HG02973 (cell line): ENCODE measurements at regions not wholly inside any gene's neighbourhood (a gene's known extent, or its start where the extent isn't known, plus 50 kb on each side); places are given as distances from the start of the nearest gene placed in this dataset.

Experiments
- ATAC-seq: cut with Tn5 transposase; IDR thresholded peaks from one replicate; pipeline ENCODE4 v1.9.1; 2021; ENCODE audit warnings: moderate library complexity; ENCODE audit not compliant: unreplicated experiment

GRCh38 chr17:36861531-36861930, 75.7 kb upstream of the LHX1 start:
- ATAC-seq, result no peak

GRCh38 chr17:36862116-36862920, 75.0 kb upstream of the LHX1 start:
- no peak for ATAC-seq

DNA sequence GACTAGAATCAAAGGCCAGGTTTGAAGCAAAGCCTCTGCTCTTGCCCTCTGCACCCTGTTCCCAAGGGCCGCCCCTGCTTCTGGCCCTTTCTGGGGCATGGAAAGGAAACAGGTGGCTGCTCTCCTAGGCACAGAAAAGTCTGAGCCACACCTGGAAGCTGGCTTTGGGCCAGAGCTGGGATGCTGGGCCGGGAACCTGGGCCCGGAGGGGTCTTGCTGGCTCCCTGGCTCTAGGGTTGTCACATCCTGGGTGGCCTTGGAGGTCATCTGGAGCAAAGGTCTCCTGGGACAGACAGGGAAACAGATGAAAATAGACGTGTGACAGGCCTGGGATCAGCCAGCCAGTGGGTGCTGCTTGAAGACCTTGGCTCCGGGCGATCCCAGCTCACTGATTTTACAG, 74.1 kb upstream of the LHX1 start:
- no peak for ATAC-seq

- ATAC-seq, result no peak
Measured at GRCh38 chr17:36863676-36864612, 73.3 kb upstream of the LHX1 start.

DNA sequence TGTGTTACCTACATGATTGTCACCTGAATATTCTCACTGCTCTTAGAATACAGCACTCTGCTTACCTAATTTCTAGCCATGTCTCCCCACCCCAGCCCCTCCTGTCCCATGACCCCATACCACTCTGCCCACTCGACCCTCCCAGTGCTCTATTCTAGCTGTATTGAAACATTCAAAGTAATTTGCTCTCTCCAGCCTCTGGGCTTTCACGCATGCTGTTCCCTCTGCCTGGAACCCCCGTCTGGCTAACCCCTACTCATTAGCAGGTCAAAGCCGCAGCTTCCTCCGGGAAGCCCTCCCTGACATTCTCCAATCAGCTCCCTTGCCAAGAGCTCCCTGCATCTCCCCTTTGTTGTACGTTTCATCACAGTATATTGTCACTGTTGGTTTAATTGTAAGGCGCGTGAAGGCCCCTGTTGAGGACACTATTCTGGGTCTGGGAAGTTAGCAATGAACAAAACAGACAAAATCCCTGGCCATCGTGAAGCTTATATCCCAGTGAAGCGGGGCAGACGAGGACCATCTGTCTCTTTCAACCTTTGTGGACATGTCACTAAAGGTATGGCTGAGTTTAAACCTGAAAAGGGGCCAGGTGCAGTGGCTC, 72.3 kb upstream of the LHX1 start:
- no peak for ATAC-seq

GRCh38 chr17:36867716-36868341, 69.4 kb upstream of the LHX1 start:
- no peak for ATAC-seq

DNA sequence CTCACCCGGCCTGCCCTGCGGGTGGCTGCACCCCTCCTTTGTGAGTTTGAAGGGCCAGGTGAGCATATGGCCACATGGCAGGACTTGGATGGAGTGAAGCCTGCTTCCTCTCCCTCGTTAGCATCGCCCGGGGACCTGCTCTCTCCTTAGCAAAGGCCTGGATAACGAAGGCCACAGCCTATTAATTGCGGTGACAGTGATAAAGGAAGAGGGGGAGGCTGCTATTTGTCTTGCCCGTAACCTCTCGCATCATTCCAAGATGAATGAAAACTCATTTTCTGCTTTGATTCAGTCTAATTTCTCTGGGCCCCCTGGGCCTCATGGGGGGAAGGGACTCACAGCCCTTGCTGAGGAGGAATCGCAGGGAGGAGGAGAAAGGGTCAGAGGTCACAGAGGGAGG, 68.5 kb upstream of the LHX1 start:
- ATAC-seq, result no peak

DNA sequence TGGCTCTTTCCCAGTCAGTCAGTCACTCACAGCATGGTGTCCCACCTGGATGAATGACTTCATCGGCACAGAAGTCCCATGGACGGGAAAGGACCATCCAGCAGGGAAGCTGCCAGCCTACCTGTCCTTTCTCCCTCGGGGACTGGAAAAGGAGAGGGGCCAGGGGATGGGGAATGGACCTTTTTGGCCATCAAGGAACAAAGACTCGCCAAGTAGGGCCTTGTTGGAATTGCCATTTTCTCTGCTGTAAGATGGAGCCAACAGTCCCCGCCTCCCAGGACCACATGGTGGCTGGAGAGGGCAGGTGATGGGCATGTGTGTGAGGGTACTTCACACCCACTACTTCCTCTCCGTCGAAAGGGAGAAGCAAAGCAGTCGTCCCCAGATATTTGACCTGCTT, 67.8 kb upstream of the LHX1 start:
- no peak for ATAC-seq

GRCh38 chr17:36869856-36870719, 67.2 kb upstream of the LHX1 start:
- ATAC-seq, result no peak

DNA sequence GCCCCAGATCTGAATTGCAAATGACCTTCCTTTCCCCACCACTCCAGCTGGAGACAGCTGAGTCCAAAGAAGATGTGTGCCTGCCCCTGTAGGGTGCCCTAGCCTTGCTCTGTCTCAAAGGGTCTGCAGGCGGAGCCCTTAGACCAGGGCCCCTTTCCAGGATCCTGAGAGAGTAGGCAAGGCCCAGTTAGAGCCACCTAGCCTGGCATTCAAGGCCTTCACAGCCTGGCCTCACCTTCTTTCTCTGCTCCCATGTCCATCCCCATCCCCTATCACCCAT, 66.6 kb upstream of the LHX1 start:
- no peak for ATAC-seq

DNA sequence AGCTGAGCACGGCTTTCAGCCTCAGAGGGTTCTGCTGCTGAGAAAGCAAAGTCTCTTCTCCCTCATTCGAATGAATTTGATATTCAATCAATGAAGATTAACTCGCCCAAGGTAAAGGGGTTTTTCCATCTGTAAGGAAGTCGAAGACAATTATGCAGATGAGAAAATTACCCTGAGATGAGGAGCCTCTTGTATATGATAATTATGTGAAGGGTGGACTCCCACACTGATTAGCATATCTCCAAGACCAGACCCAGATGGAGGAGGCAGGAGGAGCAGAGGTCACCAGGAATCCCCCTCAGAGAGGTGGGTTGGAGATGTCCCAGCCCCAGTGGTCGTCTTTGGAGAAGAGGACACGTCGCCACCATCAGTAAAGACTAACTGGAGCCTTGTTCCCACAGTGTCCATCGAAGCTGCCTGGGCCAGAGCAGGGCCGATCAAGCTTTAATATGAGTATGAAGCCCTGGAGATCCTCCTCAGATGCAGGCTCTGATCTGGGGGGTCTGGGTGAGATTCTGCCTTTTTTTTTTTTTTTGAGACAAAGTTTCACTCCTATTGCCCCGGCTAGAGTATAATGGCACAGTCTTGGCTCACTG, 61.5 kb upstream of the LHX1 start:
- ATAC-seq, result no peak

DNA sequence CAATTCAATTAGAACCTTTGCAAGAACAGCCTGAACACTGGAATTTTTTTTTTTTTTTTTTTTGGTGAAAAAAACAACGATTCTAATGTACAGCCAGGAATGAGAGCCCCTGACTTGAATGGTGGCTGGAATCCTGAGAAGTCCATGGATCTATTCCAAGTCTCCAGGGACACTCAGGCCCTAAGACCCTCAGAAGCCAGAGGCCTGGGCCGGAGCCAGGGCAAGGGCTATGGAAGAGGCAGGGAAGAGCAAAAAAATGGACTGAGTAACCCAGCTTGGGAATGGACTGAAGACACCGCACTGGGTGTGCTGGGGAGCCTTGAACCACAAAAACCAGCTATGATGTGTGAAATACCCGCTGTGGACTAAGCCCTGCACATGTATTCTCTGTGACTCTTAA, 60.3 kb upstream of the LHX1 start:
- no peak for ATAC-seq

DNA sequence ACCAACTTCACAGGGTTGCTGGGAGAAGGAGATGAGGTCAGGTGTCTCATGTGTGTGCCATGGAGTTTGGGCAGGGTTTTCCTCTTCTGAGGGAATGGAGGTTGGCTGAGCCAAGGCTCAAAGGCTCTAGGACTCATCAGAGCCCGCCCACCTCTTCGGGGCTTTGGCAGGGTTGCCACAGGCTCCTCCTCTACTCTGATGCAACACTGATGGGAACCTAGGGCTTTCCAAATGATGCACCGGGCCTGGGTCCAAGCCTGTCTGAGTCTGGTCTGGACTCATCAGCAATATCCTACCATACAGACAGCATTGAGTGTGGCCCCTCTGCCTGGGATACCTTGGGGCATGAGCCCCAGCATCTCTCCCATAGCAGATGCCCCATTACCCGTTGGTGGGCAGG, 59.5 kb upstream of the LHX1 start:
- no peak for ATAC-seq

GRCh38 chr17:36878216-36878615, 59.1 kb upstream of the LHX1 start:
- no peak for ATAC-seq

- ATAC-seq, result no peak
Measured at GRCh38 chr17:36879027-36879426, 58.2 kb upstream of the LHX1 start.

GRCh38 chr17:36879624-36880131, 57.6 kb upstream of the LHX1 start:
- no peak for ATAC-seq

DNA sequence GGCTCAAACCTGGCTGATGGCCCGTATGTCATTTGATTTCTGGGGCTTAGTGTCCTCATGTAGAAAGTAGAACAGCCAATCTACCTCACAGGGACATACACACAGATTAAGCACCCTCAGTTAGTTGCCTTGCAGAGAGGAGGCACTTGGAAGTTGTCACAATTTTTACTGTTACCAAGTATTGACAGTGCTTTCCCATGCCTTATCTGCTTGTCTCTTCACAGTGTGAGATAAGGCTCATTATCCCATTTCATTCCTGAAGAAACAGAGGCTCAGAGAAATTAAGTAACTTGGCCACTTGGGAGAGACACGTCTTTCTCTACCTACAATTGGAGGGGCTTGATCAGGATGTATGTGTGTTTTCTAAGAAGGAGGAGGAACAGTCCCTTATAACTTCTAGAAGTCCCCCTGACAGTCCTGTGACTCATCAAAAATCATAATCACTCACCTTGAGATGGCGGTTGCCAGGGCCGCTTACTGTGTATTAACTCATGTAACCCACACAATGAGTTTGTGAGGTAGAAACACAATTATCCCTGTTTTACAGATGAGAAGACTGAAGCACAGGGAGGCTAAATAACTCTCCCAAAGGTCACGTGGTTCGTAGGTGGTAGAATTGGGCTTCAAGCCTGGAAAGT, 56.9 kb upstream of the LHX1 start:
- ATAC-seq, result no peak

DNA sequence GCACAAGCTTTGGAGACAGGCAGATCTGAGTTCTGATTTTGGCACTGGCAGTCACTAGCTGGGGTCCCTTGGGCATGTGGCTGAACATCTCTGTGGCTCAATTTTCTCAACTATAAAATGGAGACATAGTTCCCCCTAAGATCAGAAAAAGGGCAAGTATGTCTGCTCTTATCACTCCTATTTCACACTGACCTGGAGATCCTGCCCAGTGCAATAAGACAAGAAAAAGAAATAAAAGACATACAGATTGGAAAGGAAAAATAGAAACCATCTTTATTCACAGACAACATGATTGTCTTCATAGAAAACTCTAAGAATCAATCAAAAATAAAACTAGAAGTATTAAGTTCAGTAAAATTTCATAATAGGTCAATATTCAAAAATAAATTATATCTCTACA, 56.0 kb upstream of the LHX1 start:
- ATAC-seq, result no peak

GRCh38 chr17:36884495-36885152, 52.7 kb upstream of the LHX1 start:
- ATAC-seq, result no peak
